Endothelial cell of umbilical vein (primary cell): ENCODE measurements at regions not wholly inside any gene's neighbourhood (a gene's known extent, or its start where the extent isn't known, plus 50 kb on each side); places are given as distances from the start of the nearest gene placed in this dataset.

Experiments
- EZH2 ChIP-seq: IDR thresholded peaks from 2 replicates; pipeline ENCODE4 v1.6.1; 2012; ENCODE audit warnings: borderline replicate concordance, low read depth, mild to moderate bottlenecking, moderate library complexity, low read length, inconsistent platforms; ENCODE audit not compliant: severe bottlenecking
- FOS ChIP-seq: IDR thresholded peaks from 2 replicates; pipeline ENCODE4 v1.6.1; 2011; ENCODE audit warnings: mild to moderate bottlenecking, low read length, moderate library complexity, borderline replicate concordance; ENCODE audit not compliant: insufficient read depth
- JUN ChIP-seq: IDR thresholded peaks from 2 replicates; pipeline ENCODE4 v1.6.1; 2011; ENCODE audit warnings: borderline replicate concordance, low read depth; ENCODE audit not compliant: insufficient read length, insufficient read depth
- POLR2A ChIP-seq: IDR thresholded peaks from 2 replicates; pipeline ENCODE4 v1.6.1; 2012; ENCODE audit warnings: low read depth, mild to moderate bottlenecking, control low read depth, low read length
- POLR2AphosphoS5 ChIP-seq: IDR thresholded peaks from 2 replicates; pipeline ENCODE4 v1.6.1; 2012; ENCODE audit warnings: low read depth, mild to moderate bottlenecking, control low read depth, low read length, moderate library complexity; ENCODE audit not compliant: insufficient read depth
- TF ChIP-seq, protein P1 (sequence below), 2 donors: IDR thresholded peaks; 1 replicate in 1 of 2; 2 replicates in 1 of 2; pipeline ENCODE4 v1.5.1; 2011; ENCODE audit warnings: low read length in 2 of 2, mild to moderate bottlenecking in 2 of 2, moderate library complexity in 2 of 2, control low read depth in 1 of 2, inconsistent platforms in 1 of 2, low read depth in 1 of 2; ENCODE audit not compliant: insufficient read depth in 1 of 2; ENCODE audit errors: extremely low read depth in 1 of 2
- TF ChIP-seq, protein P2 (sequence below): IDR thresholded peaks from 2 replicates; pipeline ENCODE4 v1.6.1; 2011; ENCODE audit not compliant: insufficient read depth, insufficient read length

DNA sequence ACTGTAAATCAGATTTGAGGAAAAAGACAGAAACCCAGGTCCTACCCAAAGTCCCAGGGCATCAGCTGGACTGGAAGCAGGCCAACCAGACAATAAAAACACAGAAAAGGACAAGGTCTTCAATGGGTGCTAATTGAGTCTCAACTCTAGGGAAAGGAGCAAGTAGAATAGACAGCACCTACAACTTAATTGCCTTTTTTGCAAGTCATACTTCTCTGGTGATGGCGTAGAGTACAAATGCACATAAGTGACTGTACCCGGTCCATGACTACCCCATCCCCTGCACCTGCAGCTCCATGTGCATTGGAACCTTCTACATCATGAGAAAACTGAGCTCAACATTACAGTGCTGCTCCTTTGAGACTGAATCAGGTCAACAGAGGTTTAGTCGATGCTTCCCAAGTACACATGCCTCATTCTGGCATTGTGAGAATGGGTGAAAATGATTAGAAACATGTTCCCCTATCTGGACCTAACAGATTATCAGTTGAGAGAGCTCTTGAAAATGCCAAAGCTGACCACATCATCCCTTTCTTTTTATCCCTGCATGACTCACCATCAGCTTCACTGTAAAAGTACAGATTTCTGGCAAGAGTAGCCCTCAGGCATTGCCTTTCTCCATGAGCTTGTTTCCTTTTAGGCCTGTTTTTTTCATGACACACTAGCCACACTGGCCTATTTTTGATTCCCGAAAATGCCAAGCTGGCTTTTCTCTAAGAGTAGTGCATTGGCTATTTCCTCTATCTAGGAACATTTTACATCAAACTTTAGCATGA lies 298.3 kb downstream of the HS3ST1 start:
- TF ChIP-seq, protein P1, sequence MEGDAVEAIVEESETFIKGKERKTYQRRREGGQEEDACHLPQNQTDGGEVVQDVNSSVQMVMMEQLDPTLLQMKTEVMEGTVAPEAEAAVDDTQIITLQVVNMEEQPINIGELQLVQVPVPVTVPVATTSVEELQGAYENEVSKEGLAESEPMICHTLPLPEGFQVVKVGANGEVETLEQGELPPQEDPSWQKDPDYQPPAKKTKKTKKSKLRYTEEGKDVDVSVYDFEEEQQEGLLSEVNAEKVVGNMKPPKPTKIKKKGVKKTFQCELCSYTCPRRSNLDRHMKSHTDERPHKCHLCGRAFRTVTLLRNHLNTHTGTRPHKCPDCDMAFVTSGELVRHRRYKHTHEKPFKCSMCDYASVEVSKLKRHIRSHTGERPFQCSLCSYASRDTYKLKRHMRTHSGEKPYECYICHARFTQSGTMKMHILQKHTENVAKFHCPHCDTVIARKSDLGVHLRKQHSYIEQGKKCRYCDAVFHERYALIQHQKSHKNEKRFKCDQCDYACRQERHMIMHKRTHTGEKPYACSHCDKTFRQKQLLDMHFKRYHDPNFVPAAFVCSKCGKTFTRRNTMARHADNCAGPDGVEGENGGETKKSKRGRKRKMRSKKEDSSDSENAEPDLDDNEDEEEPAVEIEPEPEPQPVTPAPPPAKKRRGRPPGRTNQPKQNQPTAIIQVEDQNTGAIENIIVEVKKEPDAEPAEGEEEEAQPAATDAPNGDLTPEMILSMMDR (IDR thresholded peaks at IDR 0.05; ENCODE audit: extremely low read depth in 1 of 2, insufficient read depth in 1 of 2, low read depth in 1 of 2, low read length in 2 of 2): no peak
- TF ChIP-seq POLR2A (no peak), FOS (no peak), POLR2AphosphoS5 (no peak), EZH2 (no peak), JUN (no peak)
- TF ChIP-seq, protein P2, sequence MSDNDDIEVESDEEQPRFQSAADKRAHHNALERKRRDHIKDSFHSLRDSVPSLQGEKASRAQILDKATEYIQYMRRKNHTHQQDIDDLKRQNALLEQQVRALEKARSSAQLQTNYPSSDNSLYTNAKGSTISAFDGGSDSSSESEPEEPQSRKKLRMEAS: no peak
